GM23338 (cell line): ENCODE measurements at regions not wholly inside any gene's neighbourhood (a gene's known extent, or its start where the extent isn't known, plus 50 kb on each side); places are given as distances from the start of the nearest gene placed in this dataset.

Source experiments
- ATAC-seq: fragments of 200-7000 bp; cut with Tn5 transposase; 3 replicates; pipeline ENCODE4 v1.9.1; 2020
- DNase-seq: peaks from one replicate; pipeline ENCODE4 v3.0.0-alpha.2; 2015; ENCODE audit warnings: low spot score
- H2AFZ ChIP-seq: fragments of 200-600 bp; sonication (generic); 2 replicates; pipeline ENCODE4 v1.8.0; 2016; ENCODE audit warnings: antibody characterized with exemption, mild to moderate bottlenecking, moderate library complexity
- H3F3A ChIP-seq: fragments of 200-600 bp; sonication (generic); replicated peaks from 2 replicates; pipeline ENCODE4 v1.8.0; 2017; ENCODE audit warnings: antibody characterized with exemption, mixed run types, low read depth
- H3K27ac ChIP-seq: fragments of 200-600 bp; sonication (generic); 2 replicates; pipeline ENCODE4 v1.6.1; 2016; ENCODE audit warnings: low read depth
- H3K27me3 ChIP-seq: fragments of 200-600 bp; sonication (generic); 2 replicates; pipeline ENCODE4 v1.8.0; 2016; ENCODE audit warnings: mild to moderate bottlenecking, mixed run types, moderate library complexity; ENCODE audit not compliant: insufficient read depth
- H3K36me3 ChIP-seq: fragments of 200-600 bp; sonication (generic); 2 replicates; pipeline ENCODE4 v1.8.0; 2016; ENCODE audit warnings: mild to moderate bottlenecking; ENCODE audit not compliant: insufficient read depth
- H3K4me1 ChIP-seq: fragments of 200-600 bp; sonication (generic); 2 replicates; pipeline ENCODE4 v1.8.0; 2016; ENCODE audit warnings: mild to moderate bottlenecking, moderate library complexity; ENCODE audit not compliant: insufficient read depth
- H3K4me2 ChIP-seq: fragments of 200-600 bp; sonication (generic); 2 replicates; pipeline ENCODE4 v1.7.1; 2017; ENCODE audit warnings: mixed run types
- H3K4me3 ChIP-seq: fragments of 200-600 bp; sonication (generic); 2 replicates; pipeline ENCODE4 v1.6.1; 2016; ENCODE audit warnings: mixed run types
- H3K79me2 ChIP-seq: fragments of 200-600 bp; sonication (generic); replicated peaks from 2 replicates; pipeline ENCODE4 v1.8.0; 2017; ENCODE audit warnings: mild to moderate bottlenecking; ENCODE audit not compliant: insufficient read depth
- H3K9me2 ChIP-seq: fragments of 200-600 bp; sonication (generic); 2 replicates; pipeline ENCODE4 v1.8.0; 2017; ENCODE audit not compliant: insufficient read depth
- H4K20me1 ChIP-seq: fragments of 200-600 bp; sonication (generic); replicated peaks from 2 replicates; pipeline ENCODE4 v1.8.0; 2017; ENCODE audit warnings: mild to moderate bottlenecking; ENCODE audit not compliant: insufficient read depth
- H3K27ac Mint-ChIP-seq: 2 replicates; pipeline ENCODE4 v1.8.0; 2020; ENCODE audit warnings: inconsistent platforms, mild to moderate bottlenecking, moderate library complexity, mixed read lengths
- H3K27me3 Mint-ChIP-seq: 3 replicates; pipeline ENCODE4 v1.8.0; 2022; ENCODE audit warnings: low read depth, mild to moderate bottlenecking, moderate library complexity, mixed read lengths, inconsistent platforms; ENCODE audit not compliant: insufficient read depth, poor library complexity
- H3K36me3 Mint-ChIP-seq: 3 replicates; pipeline ENCODE4 v1.8.0; 2021; ENCODE audit warnings: low read depth, mild to moderate bottlenecking, inconsistent platforms, moderate library complexity, mixed read lengths
- H3K4me1 Mint-ChIP-seq: 3 replicates; pipeline ENCODE4 v1.8.0; 2020; ENCODE audit warnings: mild to moderate bottlenecking, inconsistent platforms, mixed read lengths
- H3K4me3 Mint-ChIP-seq: 3 replicates; pipeline ENCODE4 v1.8.0; 2021; ENCODE audit warnings: moderate library complexity, mild to moderate bottlenecking, inconsistent platforms, mixed read lengths
- H3K9me3 Mint-ChIP-seq: 3 replicates; pipeline ENCODE4 v1.8.0; 2020; ENCODE audit warnings: moderate library complexity, mild to moderate bottlenecking, inconsistent platforms, mixed read lengths
- CTCF ChIP-seq, 2 experiments: fragments of 200-600 bp in 1 of 2; sonication (generic) in 1 of 2; conservative IDR thresholded peaks; 2 replicates each; pipeline versions ENCODE4 v1.5.1 to v1.6.1; 2016 to 2017; ENCODE audit warnings: antibody characterized with exemption in 2 of 2, low read depth in 2 of 2, mild to moderate bottlenecking in 2 of 2, moderate library complexity in 1 of 2
- ETS1 ChIP-seq: IDR thresholded peaks from 2 replicates; pipeline ENCODE4 v1.6.1; 2016; ENCODE audit warnings: antibody characterized with exemption
- EZH2phosphoT487 ChIP-seq: fragments of 200-600 bp; sonication (generic); IDR thresholded peaks from one replicate; pipeline ENCODE4 v1.8.1; 2018; ENCODE audit warnings: antibody characterized with exemption; ENCODE audit not compliant: unreplicated experiment
- JUNB ChIP-seq: IDR thresholded peaks from one replicate; pipeline ENCODE4 v1.6.1; 2016; ENCODE audit warnings: antibody characterized with exemption; ENCODE audit not compliant: unreplicated experiment
- NANOG ChIP-seq: IDR thresholded peaks from 2 replicates; pipeline ENCODE4 v1.6.1; 2016; ENCODE audit warnings: antibody characterized with exemption, borderline replicate concordance
- REST ChIP-seq: IDR thresholded peaks from one replicate; pipeline ENCODE4 v1.6.1; 2018; ENCODE audit warnings: antibody characterized with exemption; ENCODE audit not compliant: unreplicated experiment
- STAT1 ChIP-seq: IDR thresholded peaks from one replicate; pipeline ENCODE4 v1.6.1; 2016; ENCODE audit warnings: antibody characterized with exemption; ENCODE audit not compliant: unreplicated experiment
- ZNF114 ChIP-seq: fragments of 250-450 bp; sonication (Bioruptor Pico); IDR thresholded peaks from 2 replicates; pipeline ENCODE4 v1.5.0; 2020; ENCODE audit warnings: mild to moderate bottlenecking, moderate library complexity
- ZNF331 ChIP-seq: fragments of 250-450 bp; sonication (Bioruptor Pico); IDR thresholded peaks from 2 replicates; pipeline ENCODE4 v1.5.0; 2020; ENCODE audit warnings: low read depth, mild to moderate bottlenecking, moderate library complexity
- ZNF462 ChIP-seq: fragments of 250-450 bp; sonication (Bioruptor Pico); IDR thresholded peaks from 2 replicates; pipeline ENCODE4 v1.5.0; 2020; ENCODE audit warnings: mild to moderate bottlenecking, moderate library complexity

GRCh38 chr6:152916035-152916434 lies 66.8 kb downstream of the FBXO5 start:
- peaks cover 16% of the 10 kb centered on the region for H3K4me1 ChIP-seq
- 0 out of 2 replicates have a peak, but pooled peaks cover 4% of the 10 kb centered on the region for H3K36me3 ChIP-seq
- H3K27ac ChIP-seq = no peak overlapping the region
- H3K27me3 ChIP-seq = no peaks in the 10 kb centered on the region
- H3K4me3 ChIP-seq = no peak overlapping the region
- Mint-ChIP-seq H3K36me3 (peaks cover 2% of the 10 kb centered on the region; the same call in 1 of the 3 replicates), H3K4me1 (peaks cover 10% of the 10 kb centered on the region; the same call in 2 of the 3 replicates), H3K4me3 (no peak overlapping the region), H3K27me3 (peaks cover 3% of the 10 kb centered on the region), H3K27ac (no peak overlapping the region), H3K9me3 (peaks cover 4% of the 10 kb centered on the region; the same call in 2 of the 3 replicates)
- no peaks in the 10 kb centered on the region for H3F3A ChIP-seq
- no peaks in the 10 kb centered on the region for H3K79me2 ChIP-seq
- DNase-seq (no peak), ATAC-seq (no peak)
- H4K20me1 ChIP-seq = no peaks in the 10 kb centered on the region
- H3K4me2 ChIP-seq = no peak overlapping the region
- TF ChIP-seq ZNF462 (CRISPR knock-in tag) (no peak), ZNF114 (no peak), CTCF (conservative IDR thresholded peaks at IDR 0.05; ENCODE audit: low read depth in 2 of 2) (no peak), ETS1 (no peak), JUNB (no peak), NANOG (no peak), STAT1 (no peak), EZH2phosphoT487 (no peak), ZNF331 (CRISPR knock-in tag) (no peak), REST (no peak)
- H3K9me2 ChIP-seq = peaks cover 13% of the 10 kb centered on the region; the same call in 1 of the 2 replicates
- no peak overlapping the region for H2AFZ ChIP-seq
